ENCODE measurements at regions not wholly inside any gene's neighbourhood (a gene's known extent, or its start where the extent isn't known, plus 50 kb on each side); places are given as distances from the start of the nearest gene placed in this dataset.
A peak's percentile ranks its signal among the peaks of the same experiment; 100 is the strongest.

- no peak for TF ChIP-seq CTCF (conservative IDR thresholded peaks at IDR 0.05; ENCODE audit: low read length)
- peak; percentile 63 for TF ChIP-seq EZH2phosphoT487 (IDR thresholded peaks at IDR 0.05; ENCODE audit: borderline replicate concordance)
Measured at GRCh38 chr14:71472356-71473340, 459.6 kb upstream of the RGS6 start.

All from Loucy (cell line).